Stimulated activated effector memory CD8-positive, alpha-beta T cell treated with anti-CD3 and anti-CD28 coated beads, Interleukin-12 subunit alpha, Interleukin-12 subunit beta, amount 100 ng/mL, for 72 hours (primary cell): ENCODE measurements at regions not wholly inside any gene's neighbourhood (a gene's known extent, or its start where the extent isn't known, plus 50 kb on each side); places are given as distances from the start of the nearest gene placed in this dataset.
"Not testable (repeated sequence)": the region's sequence is repeated elsewhere in the genome, so short reads cannot be mapped to it uniquely, and the experiment has no call there.

ENCODE experiments used
- ATAC-seq: fragments of 150-1000 bp; cut with Tn5 transposase; 2 replicates; pipeline ENCODE4 v1.10.0; 2021
- DNase-seq, 2 donors: peaks; one replicate each; pipeline ENCODE4 v3.0.0; 2021 to 2022; ENCODE audit warnings: low spot score in 2 of 2
- H3K27ac Mint-ChIP-seq: one replicate; pipeline ENCODE4 v1.8.0; 2022; ENCODE audit warnings: mild to moderate bottlenecking, mixed read lengths
- H3K36me3 Mint-ChIP-seq: one replicate; pipeline ENCODE4 v1.8.0; 2022; ENCODE audit warnings: mild to moderate bottlenecking, mixed read lengths
- H3K4me1 Mint-ChIP-seq: one replicate; pipeline ENCODE4 v1.8.0; 2022; ENCODE audit warnings: mixed read lengths
- H3K4me3 Mint-ChIP-seq: one replicate; pipeline ENCODE4 v1.8.0; 2022; ENCODE audit warnings: mild to moderate bottlenecking, mixed read lengths
- H3K9me3 Mint-ChIP-seq: one replicate; pipeline ENCODE4 v1.8.0; 2022; ENCODE audit warnings: mixed read lengths

DNA sequence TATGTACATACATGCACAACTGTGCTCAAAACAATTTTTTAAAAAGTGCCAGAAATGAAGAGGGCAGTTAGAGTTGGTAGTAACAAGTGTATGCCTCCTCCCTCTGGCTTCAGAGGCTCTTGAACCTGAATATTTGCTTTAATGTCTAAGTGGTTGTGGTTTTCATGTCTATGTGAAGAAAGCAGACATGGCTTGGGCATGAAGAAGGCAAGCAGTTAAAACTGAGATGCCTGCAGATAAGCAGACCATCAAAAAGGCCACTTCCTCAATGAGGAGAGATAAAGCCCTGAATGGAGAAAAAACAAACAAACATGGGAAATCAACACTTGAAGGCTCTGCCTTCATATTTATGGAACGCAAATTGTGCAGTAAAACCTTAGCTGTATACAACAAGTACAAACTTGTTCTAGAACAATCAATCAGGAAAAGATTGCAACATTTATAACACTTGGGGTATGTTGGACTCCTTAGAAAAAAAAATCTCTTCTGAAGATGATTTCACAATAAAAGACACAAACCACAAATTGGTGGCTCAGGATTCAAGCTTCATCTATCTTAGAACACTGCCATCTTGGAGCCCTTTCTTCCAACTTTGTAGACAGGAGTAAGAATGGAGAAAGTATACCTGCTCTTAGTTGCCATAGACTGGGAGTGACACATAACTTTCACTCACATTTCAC lies 52.7 kb upstream of the PLA2G4A start:
- Mint-ChIP-seq H3K9me3 (peaks cover 3% of the 10 kb centered on the region), H3K4me1 (no peaks in the 10 kb centered on the region), H3K4me3 (no peak overlapping the region), H3K27ac (no peak overlapping the region), H3K36me3 (no peaks in the 10 kb centered on the region)
- DNase-seq (no peak), ATAC-seq (no peak)

DNA sequence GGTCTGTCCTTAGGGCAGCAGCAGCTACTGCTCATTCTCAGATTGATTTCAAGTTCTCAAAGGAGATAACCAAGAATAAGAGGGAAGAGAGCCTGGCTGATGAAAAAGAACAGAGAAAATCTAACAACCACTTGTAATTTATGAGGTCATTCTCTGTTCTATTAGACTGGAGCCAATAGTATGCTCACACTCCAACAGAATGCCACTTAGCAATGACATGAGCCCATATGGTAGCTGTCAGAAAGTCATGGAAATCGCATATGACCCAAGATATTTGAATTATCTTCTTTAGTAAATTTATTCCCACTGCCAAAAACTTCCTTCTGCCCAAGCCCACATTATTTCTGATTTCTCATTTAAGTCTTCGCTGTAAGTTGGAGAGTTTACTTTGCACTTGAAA lies 53.7 kb upstream of the PLA2G4A start:
- Mint-ChIP-seq H3K9me3 (peaks cover 3% of the 10 kb centered on the region), H3K4me3 (no peak overlapping the region), H3K4me1 (no peaks in the 10 kb centered on the region), H3K36me3 (no peaks in the 10 kb centered on the region), H3K27ac (no peak overlapping the region)
- ATAC-seq (no peak), DNase-seq (no peak)

DNA sequence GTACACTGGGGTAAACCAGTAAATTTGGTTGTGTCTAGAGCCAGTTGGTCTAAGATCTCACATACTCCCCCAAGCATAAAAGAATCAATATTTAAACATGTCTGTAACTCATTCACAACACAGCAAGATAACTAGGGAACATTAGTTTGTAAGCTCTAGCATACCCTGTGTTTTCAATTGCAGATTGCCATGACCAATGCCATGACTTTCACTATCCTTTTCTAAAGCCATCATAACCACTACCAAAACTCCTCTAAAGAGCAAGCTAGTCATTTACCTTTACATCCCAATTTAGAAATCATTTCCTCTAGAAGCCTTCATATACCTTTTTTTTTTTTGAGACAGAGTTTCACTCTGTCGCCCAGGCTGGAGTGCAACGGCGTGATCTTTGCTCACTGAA lies 56.5 kb upstream of the PLA2G4A start:
- peaks cover 3% of the 10 kb centered on the region for H3K9me3 Mint-ChIP-seq
- DNase-seq (no peak), ATAC-seq (no peak)
- H3K27ac Mint-ChIP-seq = no peak overlapping the region
- H3K4me3 Mint-ChIP-seq = no peak overlapping the region
- H3K4me1 Mint-ChIP-seq = no peaks in the 10 kb centered on the region
- H3K36me3 Mint-ChIP-seq = no peaks in the 10 kb centered on the region

DNA sequence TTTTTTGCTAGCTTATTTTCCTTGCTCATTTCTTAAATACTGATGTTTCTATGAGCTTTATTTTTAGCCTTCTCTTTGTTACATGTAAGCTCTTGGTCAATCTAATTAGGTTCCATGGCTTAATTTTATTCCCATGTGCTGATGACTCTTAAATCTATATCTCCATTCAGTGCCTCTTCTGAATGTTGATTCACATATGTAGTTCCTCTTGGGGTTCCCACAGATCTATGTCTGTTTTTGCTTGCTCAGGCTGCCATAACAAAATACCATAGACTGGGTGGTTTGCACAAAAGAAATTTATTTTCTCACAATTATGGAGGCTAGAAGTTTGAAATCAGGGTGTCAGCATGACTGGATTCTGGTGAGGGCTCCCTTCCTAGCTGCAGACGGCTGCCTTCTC lies 58.3 kb upstream of the PLA2G4A start:
- Mint-ChIP-seq H3K9me3 (peaks cover 1% of the 10 kb centered on the region), H3K4me1 (no peaks in the 10 kb centered on the region), H3K4me3 (no peak overlapping the region), H3K27ac (no peak overlapping the region), H3K36me3 (no peaks in the 10 kb centered on the region)
- no peak for DNase-seq
- ATAC-seq = no peak

DNA sequence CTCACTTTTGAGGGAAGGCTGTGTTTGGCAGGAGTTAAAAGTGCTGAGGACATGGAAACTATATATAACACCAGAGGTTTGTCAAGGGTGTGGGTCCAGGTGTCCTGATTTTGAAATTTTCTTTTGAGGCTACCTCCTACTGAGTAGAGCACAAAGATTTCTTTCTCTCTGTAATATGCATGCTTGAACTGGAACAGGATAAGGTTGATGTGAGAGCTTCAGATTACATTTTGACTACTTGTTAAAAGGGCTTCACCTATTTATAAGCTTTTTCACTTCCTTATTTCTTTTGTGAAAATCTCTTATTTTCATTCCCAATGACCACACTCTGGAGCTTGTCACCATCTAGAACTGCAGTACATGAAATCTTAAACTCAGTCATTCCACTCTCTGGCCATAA lies 59.8 kb upstream of the PLA2G4A start:
- no peak for ATAC-seq
- DNase-seq = no peak
- no peak overlapping the region for H3K27ac Mint-ChIP-seq
- H3K4me1 Mint-ChIP-seq = no peaks in the 10 kb centered on the region
- H3K4me3 Mint-ChIP-seq = no peak overlapping the region
- H3K9me3 Mint-ChIP-seq = peaks cover 2% of the 10 kb centered on the region
- H3K36me3 Mint-ChIP-seq = no peaks in the 10 kb centered on the region

DNA sequence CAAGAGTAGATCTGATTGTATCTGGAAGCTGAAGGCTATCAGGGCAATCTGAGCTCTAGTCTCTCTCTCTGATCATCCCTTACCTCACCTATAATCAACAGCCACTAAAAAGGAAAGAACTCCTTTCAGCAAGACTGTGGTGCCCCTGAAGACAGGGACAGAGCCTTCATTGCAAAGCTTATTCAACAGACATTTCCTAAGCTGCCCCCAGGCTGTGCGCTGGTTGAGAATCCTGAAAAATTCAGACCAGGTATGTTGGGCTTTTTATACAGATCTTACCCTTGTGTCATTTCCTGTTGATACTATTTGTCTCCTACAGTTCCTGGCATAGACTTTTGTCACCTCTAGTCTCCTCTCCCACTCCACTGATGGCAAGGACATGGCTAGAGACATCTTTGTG lies 63.3 kb upstream of the PLA2G4A start:
- Mint-ChIP-seq H3K9me3 (peaks cover 3% of the 10 kb centered on the region), H3K36me3 (no peaks in the 10 kb centered on the region), H3K27ac (no peak overlapping the region), H3K4me3 (no peak overlapping the region), H3K4me1 (no peaks in the 10 kb centered on the region)
- no peak for ATAC-seq
- no peak for DNase-seq

DNA sequence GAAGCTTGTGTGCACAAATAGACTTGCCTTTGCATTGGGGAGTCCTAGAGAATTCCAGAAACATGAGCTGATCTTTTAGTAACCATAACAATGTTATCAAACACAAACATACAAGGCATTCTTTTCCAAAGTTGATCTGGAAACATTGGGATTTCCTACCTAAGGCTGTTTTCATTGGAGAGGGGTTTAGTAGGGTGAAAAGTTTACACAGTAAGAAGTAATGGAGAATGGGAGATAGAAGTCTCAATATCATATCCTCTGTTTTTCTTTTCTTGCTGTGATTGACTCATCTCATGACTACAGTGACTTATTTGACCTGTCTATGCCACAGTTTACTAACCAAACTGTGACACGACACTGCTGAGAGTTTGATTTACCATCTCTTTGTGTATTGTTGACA lies 65.6 kb upstream of the PLA2G4A start:
- Mint-ChIP-seq H3K4me1 (no peaks in the 10 kb centered on the region), H3K36me3 (no peaks in the 10 kb centered on the region), H3K4me3 (no peak overlapping the region), H3K9me3 (peaks cover 3% of the 10 kb centered on the region), H3K27ac (no peak overlapping the region)
- ATAC-seq (peak; percentile 69), DNase-seq (no peak)

DNA sequence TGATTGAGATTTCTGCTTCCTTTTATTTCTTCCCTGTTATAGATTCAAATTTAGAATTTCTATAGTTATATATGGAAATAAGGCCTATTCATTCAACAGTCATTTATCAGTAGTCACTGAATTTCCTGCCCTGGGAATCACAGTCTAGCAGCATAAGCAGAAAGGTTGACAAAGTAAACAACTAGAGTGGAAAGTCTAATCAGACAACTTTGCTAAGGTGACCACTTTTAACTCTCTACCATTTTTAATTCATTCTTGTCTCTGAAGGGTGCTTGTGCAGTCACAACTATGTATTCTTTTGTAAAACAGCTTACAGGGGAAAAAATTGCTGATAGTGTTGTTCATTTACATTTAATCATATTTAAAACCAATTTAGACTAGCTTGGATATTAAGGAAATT lies 66.1 kb upstream of the PLA2G4A start:
- H3K9me3 Mint-ChIP-seq = peaks cover 3% of the 10 kb centered on the region
- no peak overlapping the region for H3K4me3 Mint-ChIP-seq
- no peak for ATAC-seq

DNA sequence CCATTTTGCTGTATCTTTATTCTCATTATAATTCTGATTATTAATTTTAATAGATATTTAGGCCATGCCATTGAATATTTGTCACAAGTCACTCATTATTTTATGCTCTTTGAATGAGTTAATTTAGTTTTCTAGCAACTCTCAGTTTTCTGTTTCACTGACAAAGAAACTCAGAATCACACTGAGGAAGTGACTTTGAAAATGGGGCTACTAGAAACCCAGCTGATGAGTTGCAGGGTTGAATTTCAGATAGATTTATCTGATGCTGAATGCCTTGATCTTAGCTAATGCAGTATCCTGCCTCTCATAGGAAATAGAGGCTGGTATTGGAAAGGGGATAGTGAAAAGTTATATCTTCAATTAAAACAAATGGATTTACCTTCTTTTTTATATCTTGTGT lies 67.4 kb upstream of the PLA2G4A start:
- Mint-ChIP-seq H3K27ac (no peak overlapping the region), H3K4me3 (no peak overlapping the region), H3K36me3 (no peaks in the 10 kb centered on the region), H3K4me1 (no peaks in the 10 kb centered on the region), H3K9me3 (peaks cover 3% of the 10 kb centered on the region)
- ATAC-seq (no peak), DNase-seq (no peak)

More for the DNA sequence above, 66.1 kb upstream of the PLA2G4A start:
- no peaks in the 10 kb centered on the region for H3K4me1 Mint-ChIP-seq
- H3K36me3 Mint-ChIP-seq = no peaks in the 10 kb centered on the region
- DNase-seq = no peak
- no peak overlapping the region for H3K27ac Mint-ChIP-seq

DNA sequence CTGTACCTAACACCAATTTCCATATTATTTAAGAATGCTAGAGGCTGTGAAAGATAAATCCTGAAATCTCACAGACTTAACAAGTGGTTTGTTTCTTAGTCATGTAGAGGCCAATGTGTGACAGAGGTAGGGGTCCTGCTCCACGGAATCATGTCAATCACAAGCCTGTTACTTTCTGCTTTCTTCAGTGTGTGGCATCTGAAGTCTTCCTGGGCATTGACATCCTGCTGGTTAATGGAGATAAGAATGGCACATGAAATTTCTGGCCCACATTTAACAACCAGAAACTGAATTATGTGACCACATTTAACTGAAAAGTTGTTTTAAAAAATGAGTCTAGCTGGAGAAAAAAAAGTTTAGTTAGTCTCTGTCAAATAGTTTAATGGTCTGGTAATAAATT lies 68.3 kb upstream of the PLA2G4A start:
- Mint-ChIP-seq H3K4me1 (no peaks in the 10 kb centered on the region), H3K27ac (no peak overlapping the region), H3K4me3 (no peak overlapping the region), H3K9me3 (peaks cover 3% of the 10 kb centered on the region), H3K36me3 (no peaks in the 10 kb centered on the region)
- DNase-seq (no peak), ATAC-seq (no peak)

DNA sequence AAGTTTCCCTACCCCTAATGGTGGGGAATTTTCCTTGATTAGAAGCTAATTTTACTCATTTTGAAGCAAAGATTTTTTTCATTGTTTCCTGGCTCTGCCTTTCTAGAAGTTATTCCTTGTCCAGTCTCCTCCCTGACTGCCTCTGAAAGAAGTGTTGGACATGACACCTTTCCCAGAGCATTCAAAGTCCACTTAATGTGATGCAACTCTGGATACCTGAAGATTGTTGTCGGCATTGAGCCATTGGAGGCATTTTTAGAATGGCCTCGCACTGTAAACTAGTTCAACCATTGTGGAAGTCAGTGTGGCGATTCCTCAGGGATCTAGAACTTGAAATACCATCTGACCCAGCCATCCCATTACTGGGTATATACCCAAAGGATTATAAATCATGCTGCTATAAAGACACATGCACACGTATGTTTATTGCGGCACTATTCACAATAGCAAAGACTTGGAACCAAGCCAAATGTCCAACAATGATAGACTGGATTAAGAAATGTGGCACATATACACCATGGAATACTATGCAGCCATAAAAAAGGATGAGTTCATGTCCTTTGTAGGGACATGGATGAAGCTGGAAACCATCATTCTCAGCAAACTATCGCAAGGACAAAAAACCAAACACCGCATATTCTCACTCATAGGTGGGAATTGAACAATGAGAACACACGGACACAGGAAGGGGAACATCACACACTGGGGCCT lies 69.7 kb upstream of the PLA2G4A start:
- H3K9me3 Mint-ChIP-seq, H3K4me3 Mint-ChIP-seq, H3K36me3 Mint-ChIP-seq, H3K27ac Mint-ChIP-seq, DNase-seq, ATAC-seq, H3K4me1 Mint-ChIP-seq: not testable (repeated sequence)

DNA sequence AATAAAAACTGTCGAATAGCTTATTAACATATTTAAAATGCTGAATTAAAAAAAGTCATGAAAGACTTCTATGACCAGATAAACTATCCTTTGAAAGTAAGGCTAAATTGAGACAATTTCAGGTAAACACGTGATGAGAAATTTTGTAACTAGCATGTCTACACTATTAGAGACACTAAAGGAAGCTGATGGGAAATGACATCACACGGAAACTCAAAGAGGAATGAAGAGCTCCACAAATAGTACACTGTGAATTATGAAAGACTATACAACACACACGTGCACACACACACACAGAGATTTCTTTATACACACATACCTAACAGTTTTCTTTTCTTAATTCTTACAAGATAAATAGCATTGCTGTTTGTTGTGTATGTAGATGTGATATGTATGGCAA lies 70.9 kb upstream of the PLA2G4A start:
- no peak overlapping the region for H3K27ac Mint-ChIP-seq
- no peaks in the 10 kb centered on the region for H3K4me1 Mint-ChIP-seq

DNA sequence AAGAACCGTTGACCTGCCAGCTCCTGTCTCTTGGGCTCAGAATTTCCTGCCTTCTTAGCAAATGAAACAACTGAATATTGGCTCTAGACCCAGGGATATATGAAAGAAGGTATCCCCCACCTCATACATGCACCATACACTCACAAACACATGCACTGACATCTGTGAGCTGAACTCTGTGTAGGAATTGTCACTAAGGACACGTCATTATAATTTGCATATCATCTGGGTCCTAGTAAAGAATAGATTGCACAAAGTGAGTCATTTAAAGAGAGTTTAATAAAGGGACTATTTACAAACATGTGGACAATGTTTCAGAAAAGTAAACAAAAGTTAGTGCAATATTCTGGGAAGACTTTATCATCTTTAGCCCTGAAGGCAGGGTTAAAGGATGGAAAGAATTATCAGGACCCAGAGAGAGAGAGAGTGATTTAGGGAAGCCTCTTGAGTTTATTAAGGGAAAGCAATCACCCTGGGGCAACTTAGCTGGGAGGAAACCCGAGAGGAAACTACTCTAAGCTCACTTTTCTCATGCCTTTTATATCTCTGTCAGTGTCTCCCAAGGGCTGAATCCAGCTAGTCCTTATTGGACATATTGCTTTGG lies 74.1 kb upstream of the PLA2G4A start:
- Mint-ChIP-seq H3K4me1 (no peaks in the 10 kb centered on the region), H3K27ac (no peak overlapping the region), H3K4me3 (no peak overlapping the region), H3K9me3 (peaks cover 7% of the 10 kb centered on the region), H3K36me3 (no peaks in the 10 kb centered on the region)
- no peak for DNase-seq
- ATAC-seq = no peak

More for the DNA sequence above, 70.9 kb upstream of the PLA2G4A start:
- Mint-ChIP-seq H3K9me3 (peaks cover 5% of the 10 kb centered on the region), H3K4me3 (no peak overlapping the region), H3K36me3 (no peaks in the 10 kb centered on the region)
- DNase-seq (no peak), ATAC-seq (no peak)

DNA sequence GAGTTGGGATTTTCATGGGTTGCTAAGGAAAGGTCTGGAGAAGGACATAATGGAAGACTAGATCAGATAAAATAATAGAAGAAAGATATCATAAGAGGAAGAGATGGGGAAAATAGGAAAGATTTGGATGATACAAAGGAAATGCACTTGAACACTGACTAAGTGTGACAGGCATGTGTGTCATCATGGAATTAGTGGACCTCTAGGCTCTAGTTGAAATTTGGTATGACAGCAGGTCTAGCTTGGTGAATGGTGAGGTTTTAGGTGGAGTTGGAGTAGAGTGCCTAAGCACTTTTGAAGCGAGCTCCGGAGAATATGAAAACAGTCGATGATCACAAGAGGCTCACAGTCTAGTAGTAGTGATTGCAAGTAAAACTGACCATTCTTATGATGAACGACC lies 73.0 kb upstream of the PTGS2 start:
- DNase-seq (no peak), ATAC-seq (no peak)
- H3K36me3 Mint-ChIP-seq = no peaks in the 10 kb centered on the region
- peaks cover 7% of the 10 kb centered on the region for H3K9me3 Mint-ChIP-seq
- H3K27ac Mint-ChIP-seq = no peak overlapping the region
- H3K4me3 Mint-ChIP-seq = no peak overlapping the region
- H3K4me1 Mint-ChIP-seq = no peaks in the 10 kb centered on the region

DNA sequence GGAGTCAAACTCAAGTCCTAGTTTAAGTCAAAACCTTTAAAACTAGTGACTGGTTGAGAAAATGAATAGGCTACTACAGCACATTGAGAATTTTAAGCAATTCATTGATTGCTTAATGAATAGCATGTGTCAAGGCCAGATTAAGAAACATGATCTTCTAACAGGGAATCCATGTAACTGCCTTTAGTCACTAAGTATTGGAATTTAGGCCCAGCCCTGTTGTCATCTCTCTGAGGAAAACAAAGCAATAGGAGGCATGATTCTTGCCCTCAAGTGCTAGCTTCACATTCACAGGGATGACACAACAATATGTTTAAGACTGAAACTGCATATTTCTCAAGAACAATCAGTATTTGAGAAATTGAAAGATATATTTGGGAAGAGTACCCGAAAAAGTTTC lies 70.0 kb upstream of the PTGS2 start:
- H3K9me3 Mint-ChIP-seq = peaks cover 7% of the 10 kb centered on the region
- no peak overlapping the region for H3K4me3 Mint-ChIP-seq
- no peak for DNase-seq
- H3K4me1 Mint-ChIP-seq = no peaks in the 10 kb centered on the region
- no peak overlapping the region for H3K27ac Mint-ChIP-seq
- ATAC-seq = no peak
- no peaks in the 10 kb centered on the region for H3K36me3 Mint-ChIP-seq

DNA sequence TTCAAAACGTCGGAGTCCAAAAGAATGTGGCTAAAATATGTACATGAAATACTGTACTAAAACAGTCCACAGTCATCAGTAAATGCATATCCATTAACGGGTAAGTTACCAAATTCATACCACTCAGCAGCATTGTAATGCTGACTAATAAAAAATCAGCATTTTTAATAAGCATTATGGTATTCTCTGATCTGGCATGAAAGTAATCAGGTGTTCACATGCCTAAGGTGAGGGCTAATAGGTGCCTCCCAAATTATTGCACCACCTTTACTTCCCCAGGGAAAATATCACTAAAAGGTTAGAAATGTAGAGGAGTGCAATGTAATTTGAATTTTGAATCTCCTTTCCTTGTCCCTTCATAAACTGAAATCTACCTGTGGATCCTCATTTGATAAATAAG lies 69.6 kb upstream of the PTGS2 start:
- no peak for DNase-seq
- no peak overlapping the region for H3K27ac Mint-ChIP-seq
- no peaks in the 10 kb centered on the region for H3K36me3 Mint-ChIP-seq
- no peak overlapping the region for H3K4me3 Mint-ChIP-seq
- no peak for ATAC-seq
- peaks cover 7% of the 10 kb centered on the region for H3K9me3 Mint-ChIP-seq
- no peaks in the 10 kb centered on the region for H3K4me1 Mint-ChIP-seq
